ENCODE measurements at regions not wholly inside any gene's neighbourhood (a gene's known extent, or its start where the extent isn't known, plus 50 kb on each side); places are given as distances from the start of the nearest gene placed in this dataset.
"Not testable (repeated sequence)": the region's sequence is repeated elsewhere in the genome, so short reads cannot be mapped to it uniquely, and the experiment has no call there.

DNA sequence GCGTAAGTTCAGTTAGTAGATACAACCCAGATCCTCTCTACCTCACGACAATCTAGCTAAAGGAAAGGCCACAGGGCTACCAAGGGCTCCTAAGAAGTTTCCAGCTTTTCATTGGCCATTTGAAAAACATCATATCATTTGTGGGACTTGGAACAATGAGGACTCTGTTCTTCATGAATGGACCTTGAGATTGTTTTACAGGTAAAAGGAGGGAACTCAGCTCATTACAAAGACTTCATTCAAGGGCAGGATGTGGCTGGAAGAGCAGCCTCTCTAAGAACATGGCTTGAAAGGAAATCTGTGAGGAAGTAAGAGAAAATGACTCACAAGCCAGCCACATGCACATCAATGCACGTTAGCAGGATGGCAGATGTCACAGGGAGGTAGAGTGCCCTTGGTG is 105.9 kb upstream of the SLC7A11 start:
- no peak for DNase-seq

DNA sequence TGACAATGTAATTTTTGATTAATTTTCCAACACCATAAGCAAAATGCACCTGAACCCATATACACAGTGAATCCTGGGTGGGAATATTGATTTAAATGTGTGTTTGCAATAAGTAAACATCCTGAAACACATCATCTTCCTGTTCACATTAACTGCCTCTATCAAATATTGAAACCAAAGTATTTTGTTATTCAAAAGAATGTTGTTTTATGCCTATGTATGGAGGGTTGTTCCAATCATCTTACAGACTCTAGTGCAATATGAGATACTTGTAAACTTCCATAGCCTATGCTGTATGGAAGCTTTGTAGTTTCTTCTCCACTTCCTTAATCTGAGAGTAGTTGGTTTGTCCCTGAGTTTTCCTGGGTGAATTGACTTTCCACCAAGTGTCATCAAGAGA is 105.4 kb upstream of the SLC7A11 start:
- no peak for DNase-seq

DNA sequence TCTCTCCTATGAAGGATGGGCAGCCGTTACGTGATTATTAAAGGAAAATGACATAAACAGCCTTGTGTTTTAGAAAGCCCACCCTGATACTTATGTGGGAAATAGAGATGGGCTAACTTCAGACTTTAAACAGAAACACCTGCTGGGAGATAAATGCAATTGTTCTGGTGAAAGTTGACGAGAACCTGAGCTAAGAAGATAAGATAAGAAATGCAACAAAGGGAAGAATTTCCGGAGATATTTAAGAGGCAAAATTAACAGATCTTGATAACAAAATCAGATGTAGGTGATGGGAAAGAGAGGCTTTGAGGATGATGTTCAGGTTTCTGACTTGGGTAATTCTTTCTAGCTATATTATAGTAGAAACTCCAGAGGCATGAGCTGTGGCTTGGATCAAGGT is 102.7 kb upstream of the SLC7A11 start:
- no peak for DNase-seq

DNA sequence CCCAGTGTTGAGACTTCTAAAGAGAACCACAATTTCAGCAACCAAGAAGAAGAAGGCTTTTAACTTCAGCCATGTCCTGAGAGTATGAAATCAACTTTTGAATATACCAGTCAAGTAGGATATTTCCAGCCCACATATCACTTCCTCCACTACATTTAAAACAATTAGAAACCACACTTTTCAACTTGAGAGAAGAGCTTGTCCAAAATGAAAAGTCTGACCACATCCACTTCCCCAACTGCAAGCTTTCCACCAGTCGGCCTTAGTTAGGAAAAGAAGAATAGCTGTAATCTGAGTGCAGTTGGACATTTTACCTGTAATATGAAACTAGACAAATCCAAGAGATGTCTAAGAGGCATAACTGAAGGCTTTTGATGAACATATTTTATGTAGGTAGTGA is 101.9 kb upstream of the SLC7A11 start:
- DNase-seq, result no peak

DNA sequence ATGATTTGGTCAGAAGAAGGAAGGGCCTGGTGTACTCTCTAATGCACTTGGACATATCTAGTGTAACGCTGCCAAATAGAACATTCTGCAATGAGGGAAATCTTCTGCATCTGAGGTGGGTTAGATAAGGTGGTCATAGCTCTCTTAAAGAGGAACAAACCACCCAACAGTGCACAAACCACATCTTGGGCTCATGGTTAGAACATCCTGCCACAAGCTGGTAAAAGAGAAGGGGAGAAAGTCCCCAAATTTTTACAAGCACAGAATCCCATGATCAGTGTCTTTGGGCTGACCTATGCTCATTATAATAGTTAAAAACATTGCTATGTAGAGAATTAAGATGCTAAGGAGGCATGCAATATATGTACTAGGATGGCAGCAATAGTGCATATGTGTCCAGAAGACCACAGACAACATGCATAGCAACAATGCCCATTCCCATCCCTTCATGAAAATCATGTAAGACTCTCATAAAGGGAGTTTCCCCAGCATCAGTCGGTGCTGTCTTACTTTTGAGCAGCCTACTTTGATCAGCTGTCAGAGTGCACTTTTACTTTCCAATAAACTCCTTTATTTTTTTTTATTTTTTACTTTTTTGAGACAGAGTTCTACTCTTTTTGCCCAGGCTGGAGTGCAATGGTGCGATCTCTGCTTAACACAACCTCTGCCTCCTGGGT is 99.7 kb upstream of the SLC7A11 start:
- DNase-seq, result no peak

DNA sequence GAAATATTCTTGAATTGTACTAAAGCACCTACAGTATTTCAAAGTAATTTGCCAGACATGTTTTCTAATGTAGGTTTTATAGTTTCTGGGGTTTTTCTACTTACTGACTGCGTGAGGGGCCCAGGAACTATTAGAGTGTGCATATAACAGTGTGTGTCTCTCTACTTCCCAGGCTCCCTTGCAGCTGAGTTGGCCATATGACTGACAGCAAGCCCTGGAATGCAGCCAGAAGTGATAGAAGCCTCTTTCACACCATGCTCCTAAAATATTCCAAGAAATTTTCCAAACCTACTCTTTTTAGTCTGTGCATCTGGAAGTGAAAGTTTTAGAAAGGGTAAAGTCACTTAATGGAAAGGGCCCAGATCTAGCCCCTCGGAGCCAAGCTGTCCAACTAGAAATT is 96.7 kb upstream of the SLC7A11 start:
- DNase-seq, result no peak

DNA sequence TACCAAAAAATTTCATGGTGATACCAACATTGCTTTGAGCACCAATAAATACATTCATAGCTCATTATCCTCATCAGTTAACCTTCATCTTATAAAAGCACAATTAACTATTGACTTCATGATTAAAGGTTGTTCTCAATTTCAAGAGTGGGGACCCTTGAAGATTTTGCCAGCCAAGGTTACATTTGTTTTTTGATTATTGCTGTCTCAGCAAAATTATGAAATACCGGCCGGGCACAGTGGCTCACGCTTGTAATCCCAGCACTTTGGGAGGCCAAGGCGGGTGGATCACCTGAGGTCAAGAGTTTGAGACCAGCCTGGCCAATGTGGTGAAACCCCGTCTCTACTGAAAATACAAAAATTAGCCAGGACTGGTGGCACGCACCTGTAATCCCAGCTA is 96.1 kb upstream of the SLC7A11 start:
- not testable (repeated sequence) for DNase-seq

DNA sequence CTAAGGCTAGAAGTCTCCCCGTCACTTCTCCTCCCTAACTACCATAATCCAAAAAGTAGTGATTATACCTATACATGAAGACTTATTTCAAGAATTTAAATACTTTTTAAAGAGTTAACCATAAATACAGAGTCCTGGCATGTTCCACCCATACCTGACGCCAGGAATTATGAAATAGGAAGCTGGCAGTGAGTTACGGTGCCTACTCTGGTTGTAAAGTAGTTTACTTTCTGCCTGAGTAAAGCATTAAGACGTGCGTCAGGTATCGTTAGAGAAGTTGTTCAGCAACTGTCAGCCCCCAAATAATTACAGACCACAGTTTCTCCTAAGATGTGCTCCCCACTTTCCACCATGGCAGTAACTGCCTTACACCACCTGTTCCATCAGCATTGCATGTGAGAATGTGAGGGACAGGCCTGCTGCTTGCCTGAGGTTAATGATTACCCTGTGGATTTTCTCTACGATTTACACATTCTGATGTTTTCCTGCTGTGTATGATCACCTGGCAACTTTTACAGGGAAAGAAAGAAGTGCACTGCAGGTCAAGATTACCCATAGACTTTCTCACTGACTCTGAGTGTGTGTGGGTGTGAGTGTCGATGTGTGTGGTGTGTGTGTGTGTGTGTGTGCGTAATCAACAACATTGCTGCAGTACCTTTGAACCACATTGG is 92.3 kb upstream of the SLC7A11 start:
- no peak for DNase-seq

DNA sequence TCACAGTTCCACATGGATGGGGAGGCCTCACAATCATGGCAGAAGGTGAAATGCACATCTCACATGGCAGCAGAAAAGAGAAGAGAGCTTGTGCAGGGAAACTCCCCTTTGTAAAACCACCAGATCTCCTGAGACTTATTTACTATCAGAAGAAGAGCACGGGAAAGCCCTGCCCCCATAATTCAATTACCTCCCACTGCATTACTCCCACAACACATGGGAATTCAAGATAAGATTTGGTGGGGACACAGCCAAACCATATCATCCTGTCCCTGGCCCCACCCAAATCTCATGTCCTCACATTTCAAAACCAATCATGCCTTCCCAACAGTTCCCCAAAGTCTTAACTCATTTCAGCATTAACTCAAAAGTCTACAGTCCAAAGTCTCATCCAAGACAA is 90.3 kb upstream of the SLC7A11 start:
- not testable (repeated sequence) for DNase-seq

DNA sequence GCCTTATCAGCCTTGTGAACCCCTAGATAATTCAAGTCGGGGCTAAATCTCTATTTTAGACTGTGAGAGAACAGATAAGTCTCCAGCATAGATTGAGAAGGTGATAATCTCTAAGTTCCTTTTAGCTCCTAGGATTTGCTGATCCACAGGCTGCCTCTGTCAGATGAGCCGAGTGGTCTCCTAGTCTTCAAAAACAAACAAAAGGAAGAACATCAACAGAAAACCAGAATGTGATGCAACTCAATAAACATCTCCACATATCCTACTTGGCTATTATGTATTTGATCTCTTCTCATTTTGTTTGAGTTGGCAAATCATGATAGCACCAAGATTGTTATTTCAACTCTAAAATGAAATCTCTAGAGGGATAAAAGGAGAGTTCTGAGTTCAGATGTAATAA is 88.4 kb upstream of the SLC7A11 start:
- DNase-seq, result no peak

DNA sequence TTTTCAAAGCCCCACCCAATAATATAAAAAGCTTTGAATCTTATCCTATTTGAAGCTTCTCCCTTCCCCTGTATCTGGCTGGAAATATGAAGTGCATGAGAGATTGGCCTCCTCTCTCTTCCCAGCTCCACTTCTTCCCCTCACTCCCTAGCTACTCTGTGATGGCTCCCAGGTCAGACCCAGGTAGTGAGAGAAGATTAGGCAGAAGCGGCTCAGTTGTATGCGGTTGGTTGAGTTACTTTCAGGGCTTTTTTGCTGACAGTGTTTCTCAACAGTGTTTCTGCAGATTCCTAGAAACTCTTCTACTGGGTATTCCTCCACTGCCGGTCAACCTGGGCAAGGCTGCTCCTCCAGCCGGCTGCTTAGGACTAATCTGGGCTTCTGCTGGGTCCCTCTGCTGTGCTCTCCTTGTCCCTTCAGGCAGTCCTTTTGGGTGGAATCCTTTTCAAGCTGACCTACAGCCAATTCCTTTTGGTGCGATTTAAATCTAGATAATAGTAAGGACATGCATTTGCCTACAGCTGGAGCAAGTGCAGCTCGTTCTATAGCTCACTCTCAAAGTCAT is 87.4 kb upstream of the SLC7A11 start:
- DNase-seq, result no peak

DNA sequence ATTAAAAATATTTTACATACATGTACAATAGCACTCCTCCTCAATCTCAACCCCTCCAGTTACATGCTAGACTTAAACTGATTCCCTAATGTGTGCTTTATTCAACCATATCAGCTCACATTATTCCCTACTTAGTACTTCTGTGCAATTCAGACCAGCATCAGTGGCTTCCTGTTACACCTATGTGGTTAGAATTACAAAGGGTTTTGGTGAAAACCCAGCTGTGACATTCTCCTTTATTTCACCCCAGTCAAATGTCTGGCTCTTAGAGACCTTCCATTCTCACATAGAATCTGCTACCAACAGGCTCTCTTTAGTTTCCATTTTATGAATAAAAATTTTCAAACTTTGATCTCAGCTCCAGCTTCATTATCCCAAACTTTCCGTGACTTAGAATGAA is 85.2 kb upstream of the SLC7A11 start:
- no peak for DNase-seq

DNA sequence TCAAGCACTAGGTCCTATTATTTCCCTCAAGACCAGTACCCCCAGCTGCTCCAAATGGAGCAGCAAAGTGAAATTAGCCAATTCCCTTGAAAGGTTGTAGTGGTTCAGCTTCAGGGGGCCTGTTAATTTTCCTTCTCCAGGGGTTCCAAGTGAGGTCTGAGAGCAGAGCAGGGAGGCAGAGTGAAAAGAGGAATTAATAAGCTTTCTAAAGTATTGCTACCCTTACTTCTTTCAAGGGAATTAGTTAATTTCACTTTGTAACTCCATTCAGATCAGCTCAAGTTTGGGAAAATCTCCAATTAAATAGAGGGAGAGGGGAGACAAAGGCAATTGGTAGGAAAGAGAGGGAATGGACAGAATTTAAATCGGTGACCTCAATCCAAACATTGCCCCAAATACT is 78.7 kb upstream of the SLC7A11 start:
- DNase-seq, result no peak

DNA sequence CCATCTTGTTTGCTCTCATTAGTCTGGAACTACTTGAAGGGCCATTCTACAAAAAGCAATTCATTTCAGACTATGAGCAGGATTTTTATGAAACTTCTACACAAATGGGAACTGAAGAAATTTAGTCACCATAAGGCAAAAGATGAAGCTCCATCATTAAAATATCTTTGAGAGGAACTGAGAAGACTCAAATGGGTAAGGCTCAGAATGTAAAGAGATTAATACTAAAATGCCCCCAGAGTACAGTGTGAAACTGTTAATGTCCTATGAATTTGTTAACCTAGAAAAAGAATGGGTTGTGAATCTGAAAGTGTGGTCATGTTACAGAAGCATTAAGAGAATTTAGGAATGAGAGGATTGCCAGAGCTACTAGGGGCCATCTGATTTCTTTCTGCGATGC is 77.9 kb upstream of the SLC7A11 start:
- DNase-seq, result no peak

DNA sequence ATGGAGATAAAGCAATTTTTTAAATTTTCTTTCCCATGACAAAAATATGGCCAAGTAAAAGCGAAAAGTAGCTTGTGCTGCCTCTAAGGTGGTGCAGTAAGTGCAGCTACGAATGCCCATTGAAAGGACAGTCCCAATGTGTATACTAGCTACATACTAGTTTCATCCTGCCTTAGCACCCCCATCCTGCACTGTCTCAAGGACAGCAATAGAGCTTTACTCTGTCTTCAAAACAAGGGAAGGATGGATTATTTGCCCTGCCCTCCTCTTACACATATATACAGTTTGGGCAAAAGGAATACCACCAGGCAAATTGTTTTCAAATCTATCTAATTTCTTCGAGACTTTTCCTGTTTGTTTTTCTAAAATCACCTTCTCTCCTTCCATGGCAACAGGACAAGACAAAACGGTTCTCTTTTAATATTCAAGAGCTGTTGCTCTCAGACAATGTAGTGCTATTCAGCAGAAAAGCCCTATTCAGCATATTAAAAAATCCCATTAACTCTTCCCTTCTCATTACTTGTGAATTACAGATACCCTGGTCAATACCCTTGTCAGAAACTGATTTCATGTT is 75.1 kb upstream of the SLC7A11 start:
- DNase-seq, result no peak

DNA sequence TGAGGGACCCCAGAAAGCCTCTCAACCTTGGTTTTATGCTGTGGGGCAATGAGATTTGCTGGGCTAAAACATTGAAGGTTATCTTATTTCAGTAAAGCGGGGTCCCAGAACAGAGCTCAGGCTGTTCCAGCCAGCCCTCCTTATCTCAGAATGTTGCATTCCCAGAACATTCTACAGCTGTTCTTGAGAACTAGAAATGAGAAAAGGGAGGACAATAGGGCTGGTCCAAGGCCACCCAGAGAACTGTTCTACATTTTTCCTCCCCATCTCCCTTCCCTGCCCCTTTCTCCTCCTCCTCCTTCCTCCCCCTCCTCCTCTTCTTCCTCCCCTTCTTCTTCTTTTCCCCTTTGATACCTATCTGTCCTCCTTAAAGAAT is 70.4 kb upstream of the SLC7A11 start:
- no peak for DNase-seq

DNA sequence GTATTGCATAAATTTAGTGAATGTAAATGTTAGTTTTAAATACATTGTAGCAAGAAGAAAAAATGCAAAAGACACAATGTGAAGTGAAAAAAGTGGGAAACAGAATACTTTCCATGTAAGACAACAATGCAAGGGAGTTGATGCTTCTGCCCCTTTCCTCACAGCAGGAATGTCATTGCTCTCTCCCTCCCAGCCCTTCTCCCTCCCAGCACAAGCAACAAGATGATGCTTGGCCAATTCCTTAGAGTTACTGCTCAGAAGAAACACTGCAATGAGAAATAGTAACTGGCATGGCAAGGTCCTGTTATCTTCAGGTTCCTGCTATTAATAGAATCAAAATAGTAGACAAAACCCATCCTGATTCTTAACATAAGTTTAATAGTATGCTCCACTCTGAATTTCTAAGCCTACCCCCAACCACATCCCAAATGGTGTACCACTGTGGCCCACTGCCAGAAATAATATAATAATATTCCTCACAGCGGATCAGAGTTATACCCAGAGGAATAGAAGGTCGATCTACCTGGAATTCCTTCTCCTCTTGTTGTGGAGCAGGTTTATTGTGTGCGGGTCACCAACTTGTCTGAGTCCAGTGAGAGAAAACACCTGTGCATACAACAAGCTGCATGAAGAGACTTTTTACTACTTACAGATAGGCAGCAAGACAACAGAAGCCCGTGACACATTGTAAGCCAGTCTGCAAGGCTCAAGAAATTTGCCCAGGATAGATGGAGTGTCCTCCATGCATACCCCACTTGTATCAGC is 69.8 kb upstream of the SLC7A11 start:
- no peak for DNase-seq

DNA sequence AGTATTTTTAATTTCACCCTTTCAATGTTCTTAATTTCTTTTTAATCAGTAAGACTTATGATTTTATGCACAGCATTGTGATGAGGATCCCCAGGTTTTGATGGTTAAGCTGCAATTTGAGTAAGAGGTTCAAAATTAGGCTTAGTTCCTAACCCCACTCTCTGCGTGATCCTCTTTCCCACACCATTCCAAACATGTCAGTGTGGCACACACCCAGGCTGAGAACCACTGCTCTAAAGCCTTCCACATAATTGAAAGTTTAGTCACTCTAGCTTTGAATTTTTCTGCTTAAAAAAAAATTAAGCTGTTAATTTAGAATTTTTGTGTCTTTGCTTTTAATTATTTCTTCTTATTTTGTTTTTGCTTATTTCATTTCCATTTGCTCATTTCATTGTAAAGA is 68.8 kb upstream of the SLC7A11 start:
- no peak for DNase-seq

DNA sequence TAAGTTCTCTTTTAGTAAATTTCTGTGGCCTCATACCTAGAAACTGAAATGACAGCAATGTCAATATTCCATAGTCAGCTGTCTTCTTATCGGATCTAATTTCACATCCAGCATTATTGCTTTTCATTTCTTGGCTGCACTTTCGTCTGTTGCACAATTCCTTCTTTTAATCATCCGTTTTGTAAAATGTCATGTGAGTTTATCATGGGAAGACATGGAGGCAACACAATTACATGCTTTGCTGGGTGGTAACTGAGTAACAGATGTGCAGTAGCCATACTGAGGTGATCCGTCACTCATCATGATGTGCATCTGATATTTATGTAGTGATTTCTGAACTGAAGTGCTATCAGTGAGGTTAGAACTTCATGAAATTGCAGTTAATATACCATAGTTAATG is 68.3 kb upstream of the SLC7A11 start:
- DNase-seq, result no peak

DNA sequence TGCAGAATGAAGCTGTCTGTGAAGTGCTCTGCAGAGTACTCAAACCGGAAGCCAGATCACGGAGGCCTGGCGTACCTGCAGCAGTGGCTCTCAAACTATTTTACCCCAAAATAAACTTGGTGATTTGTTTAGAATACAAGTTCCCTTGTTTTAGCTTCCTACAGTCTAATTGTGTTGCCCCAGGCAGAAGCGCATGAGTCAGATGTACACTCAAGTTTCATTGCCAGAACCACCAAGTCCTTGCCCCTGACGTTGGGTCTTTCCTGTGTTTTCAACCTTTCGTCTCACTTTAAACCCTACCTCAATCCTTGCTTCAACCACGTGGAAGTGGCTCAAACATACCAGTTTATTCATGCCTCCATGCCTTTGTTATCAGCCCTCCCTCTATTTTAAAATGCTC is 66.2 kb upstream of the SLC7A11 start:
- no peak for DNase-seq

DNA sequence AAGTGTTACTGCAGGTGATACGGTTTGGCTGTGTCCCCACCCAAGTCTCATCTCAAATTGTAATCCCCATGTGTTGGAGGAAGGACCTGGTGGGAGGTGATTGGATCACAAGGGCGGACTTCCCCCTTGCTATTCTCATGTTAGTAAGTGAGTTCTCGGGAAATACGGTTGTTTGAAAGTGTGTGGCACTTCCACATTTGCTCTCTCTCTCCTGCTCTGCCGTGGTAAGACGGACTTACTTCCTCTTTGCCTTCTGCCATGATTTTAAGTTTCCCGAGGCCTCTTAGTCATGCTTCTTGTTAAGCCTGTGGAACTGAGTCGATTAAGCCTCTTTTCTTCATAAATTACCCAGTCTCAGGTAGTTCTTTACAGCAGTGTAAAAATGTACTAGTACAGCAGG is 65.2 kb upstream of the SLC7A11 start:
- DNase-seq, result no peak

DNA sequence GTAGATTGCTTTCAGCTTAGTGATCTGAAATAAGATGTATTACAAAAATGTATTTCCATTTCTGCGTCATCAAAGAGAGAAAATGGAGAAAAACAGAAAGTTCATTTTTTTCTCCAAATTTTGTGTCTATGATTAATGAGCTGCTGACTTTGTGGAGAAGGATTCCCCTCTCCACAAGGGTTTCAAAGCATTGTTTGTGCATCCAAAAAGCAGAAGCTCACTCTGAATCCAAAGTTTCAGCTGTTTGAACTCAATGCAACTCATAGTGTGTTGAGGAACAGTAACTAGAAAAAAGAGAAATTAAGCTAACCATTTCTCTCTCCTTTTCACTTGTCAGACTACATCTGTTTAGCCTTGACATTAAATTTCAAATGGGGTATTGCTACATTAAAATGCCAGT is 62.9 kb upstream of the SLC7A11 start:
- no peak for DNase-seq

DNA sequence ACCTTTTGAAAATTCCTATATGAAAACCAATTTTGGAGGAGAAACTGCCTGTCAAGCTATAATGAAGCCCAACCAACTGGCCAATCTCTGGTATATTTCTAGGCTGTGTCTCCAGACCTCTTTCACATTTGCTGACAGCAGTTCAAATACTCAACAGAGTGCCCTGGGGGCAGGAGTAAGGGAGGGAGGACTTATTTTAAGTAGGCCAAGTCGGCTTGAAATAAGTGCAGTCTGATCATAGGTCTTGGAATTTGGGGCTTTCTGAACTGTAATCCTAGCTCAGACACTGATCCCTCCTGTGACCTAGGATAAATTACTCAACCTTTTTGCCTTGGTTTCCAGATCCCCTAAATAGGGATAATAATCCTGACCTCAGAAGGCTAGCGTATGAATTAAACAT is 59.4 kb upstream of the SLC7A11 start:
- no peak for DNase-seq

DNA sequence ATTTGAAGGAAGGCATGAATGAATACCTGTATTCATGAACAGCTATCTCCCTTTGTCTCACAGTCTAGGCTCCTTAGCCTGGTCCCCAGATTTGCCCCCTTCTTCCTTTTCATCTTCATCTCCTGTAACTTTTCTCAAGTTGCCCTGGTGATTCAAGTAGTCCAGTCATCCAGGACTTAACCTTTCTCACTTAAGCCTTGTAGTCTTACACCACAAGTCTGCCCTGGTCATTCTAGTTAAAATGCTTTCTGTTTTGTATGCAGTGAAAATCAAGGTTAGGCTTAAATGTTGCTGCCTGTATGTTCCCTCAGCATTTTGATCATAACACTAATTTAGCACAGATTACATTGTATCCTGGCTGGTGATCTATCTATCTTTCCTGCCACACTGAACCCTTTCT is 58.5 kb upstream of the SLC7A11 start:
- DNase-seq, result no peak

Measured in effector CD4-positive, alpha-beta T cell (primary cell).